GM20000 (cell line): ENCODE measurements at regions not wholly inside any gene's neighbourhood (a gene's known extent, or its start where the extent isn't known, plus 50 kb on each side); places are given as distances from the start of the nearest gene placed in this dataset.

Source experiments
- DNase-seq: peaks from one replicate; pipeline ENCODE4 v3.0.0; 2012; ENCODE audit warnings: low spot score
- CTCF ChIP-seq: IDR thresholded peaks from 2 replicates; pipeline ENCODE4 v1.5.1; 2012; ENCODE audit warnings: mild to moderate bottlenecking, control low read depth; ENCODE audit errors: extremely low read depth, missing control alignments

GRCh38 chr10:88149906-88150305, 286.5 kb downstream of the PTEN start:
- DNase-seq, result no peak
- no peak for TF ChIP-seq CTCF

- DNase-seq, result no peak
- no peak for TF ChIP-seq CTCF
Observed at GRCh38 chr10:88150339-88150738, 286.9 kb downstream of the PTEN start.

- DNase-seq, result peak; percentile 71
- TF ChIP-seq CTCF, result no peak
Observed at GRCh38 chr10:88152728-88153133, 289.3 kb downstream of the PTEN start.

GRCh38 chr10:88154596-88155250, 291.3 kb downstream of the PTEN start:
- no peak for TF ChIP-seq CTCF
- DNase-seq, result no peak

- DNase-seq, result no peak
- TF ChIP-seq CTCF, result no peak
Observed at GRCh38 chr10:88156341-88156740, 292.9 kb downstream of the PTEN start.

- no peak for DNase-seq
- TF ChIP-seq CTCF, result no peak
Observed at GRCh38 chr10:88157981-88158465, 294.6 kb downstream of the PTEN start.

GRCh38 chr10:88158526-88159122, 295.2 kb downstream of the PTEN start:
- no peak for DNase-seq
- TF ChIP-seq CTCF, result no peak
